ENCODE measurements at regions not wholly inside any gene's neighbourhood (a gene's known extent, or its start where the extent isn't known, plus 50 kb on each side); places are given as distances from the start of the nearest gene placed in this dataset.

- Histone ChIP-seq H3F3A (ENCODE audit: insufficient read depth) (no peaks in the 10 kb centered on the region), H3K4me3 (no peak overlapping the region), H3K79me2 (ENCODE audit: insufficient read depth) (no peaks in the 10 kb centered on the region), H3K9me2 (ENCODE audit: insufficient read depth) (no peaks in the 10 kb centered on the region), H3K4me2 (ENCODE audit: unreplicated experiment) (no peak overlapping the region), H3K36me3 (ENCODE audit: low read depth) (no peaks in the 10 kb centered on the region), H3K27me3 (replicated peaks; ENCODE audit: insufficient read depth) (no peaks in the 10 kb centered on the region), H4K20me1 (ENCODE audit: insufficient read depth) (no peaks in the 10 kb centered on the region), H3K27ac (no peak overlapping the region), H3K9ac (no peak overlapping the region), H2AFZ (no peak overlapping the region), H3K4me1 (ENCODE audit: insufficient read depth) (no peaks in the 10 kb centered on the region), H3K9me3 (ENCODE audit: low read depth) (peaks cover 8% of the 10 kb centered on the region)
- no peak for TF ChIP-seq EZH2phosphoT487 (IDR thresholded peaks at IDR 0.05; ENCODE audit: insufficient read depth, low read depth)
- no peak for TF ChIP-seq EZH2 (IDR thresholded peaks at IDR 0.05; ENCODE audit: insufficient read depth, poor library complexity, severe bottlenecking)
- in situ Hi-C loops (cut with MboI): no loop called here
- no peak for DNase-seq
- 1 to 2% methylated on average over 3 of the region's 3 CpGs for WGBS, 2 experiments (ENCODE audit: low coverage in 1 of 2, low lambda C conversion rate in 2 of 2, missing lambda C conversion rate in 2 of 2)
Measured at GRCh38 chr21:24183077-24183476, 1424.2 kb downstream of the MRPL39 start.

- Histone ChIP-seq H3K9ac (no peak overlapping the region), H3K27ac (no peak overlapping the region), H3F3A (ENCODE audit: insufficient read depth) (no peaks in the 10 kb centered on the region), H3K36me3 (ENCODE audit: low read depth) (no peaks in the 10 kb centered on the region), H3K9me3 (ENCODE audit: low read depth) (peaks cover 3% of the 10 kb centered on the region), H4K20me1 (ENCODE audit: insufficient read depth) (no peaks in the 10 kb centered on the region), H2AFZ (no peak overlapping the region), H3K79me2 (ENCODE audit: insufficient read depth) (no peaks in the 10 kb centered on the region), H3K27me3 (replicated peaks; ENCODE audit: insufficient read depth) (no peaks in the 10 kb centered on the region), H3K4me3 (no peak overlapping the region), H3K9me2 (ENCODE audit: insufficient read depth) (no peaks in the 10 kb centered on the region), H3K4me2 (ENCODE audit: unreplicated experiment) (no peak overlapping the region), H3K4me1 (ENCODE audit: insufficient read depth) (no peaks in the 10 kb centered on the region)
- WGBS, 2 experiments (ENCODE audit: low coverage in 1 of 2, low lambda C conversion rate in 2 of 2, missing lambda C conversion rate in 2 of 2): 5 to 11% methylated on average over 1 of the region's 1 CpG
- TF ChIP-seq EZH2 (IDR thresholded peaks at IDR 0.05; ENCODE audit: insufficient read depth, poor library complexity, severe bottlenecking): no peak
- no peak for TF ChIP-seq EZH2phosphoT487 (IDR thresholded peaks at IDR 0.05; ENCODE audit: insufficient read depth, low read depth)
- DNase-seq: no peak
- in situ Hi-C loops (cut with MboI): no loop called here
Measured at GRCh38 chr21:24179110-24179509, 1428.2 kb downstream of the MRPL39 start.

- no peaks in the 10 kb centered on the region for H3K9me2 ChIP-seq (ENCODE audit: insufficient read depth)
- no peak for DNase-seq
- no peaks in the 10 kb centered on the region for H3K79me2 ChIP-seq (ENCODE audit: insufficient read depth)
- no peaks in the 10 kb centered on the region for H3K4me1 ChIP-seq (ENCODE audit: insufficient read depth)
- no peaks in the 10 kb centered on the region for H3K27me3 ChIP-seq (replicated peaks; ENCODE audit: insufficient read depth)
- no peak overlapping the region for H3K27ac ChIP-seq
- no peaks in the 10 kb centered on the region for H3K9me3 ChIP-seq (ENCODE audit: low read depth)
- H3K36me3 ChIP-seq (ENCODE audit: low read depth): no peaks in the 10 kb centered on the region
- H3K9ac ChIP-seq: no peak overlapping the region
- no peak overlapping the region for H3K4me2 ChIP-seq (ENCODE audit: unreplicated experiment)
- H3F3A ChIP-seq (ENCODE audit: insufficient read depth): no peaks in the 10 kb centered on the region
- TF ChIP-seq EZH2 (IDR thresholded peaks at IDR 0.05; ENCODE audit: insufficient read depth, poor library complexity, severe bottlenecking) (no peak), EZH2phosphoT487 (IDR thresholded peaks at IDR 0.05; ENCODE audit: insufficient read depth, low read depth) (no peak)
- H4K20me1 ChIP-seq (ENCODE audit: insufficient read depth): no peaks in the 10 kb centered on the region
- in situ Hi-C loops (cut with MboI): no loop called here
- WGBS, 2 experiments (ENCODE audit: low coverage in 1 of 2, low lambda C conversion rate in 2 of 2, missing lambda C conversion rate in 2 of 2): 11 to 22% methylated on average over 1 of the region's 1 CpG
- no peak overlapping the region for H2AFZ ChIP-seq
- no peak overlapping the region for H3K4me3 ChIP-seq
Measured at GRCh38 chr21:24175106-24175505, 1432.2 kb downstream of the MRPL39 start.

GRCh38 chr21:24171736-24172135 is 1435.5 kb downstream of the MRPL39 start:
- H3K4me3 ChIP-seq: no peak overlapping the region
- H3F3A ChIP-seq (ENCODE audit: insufficient read depth): no peaks in the 10 kb centered on the region
- no peak overlapping the region for H3K4me2 ChIP-seq (ENCODE audit: unreplicated experiment)
- no peaks in the 10 kb centered on the region for H4K20me1 ChIP-seq (ENCODE audit: insufficient read depth)
- in situ Hi-C loops (cut with MboI): no loop called here
- no peak for DNase-seq
- 12 to 15% methylated on average over 4 of the region's 4 CpGs for WGBS, 2 experiments (ENCODE audit: low coverage in 1 of 2, low lambda C conversion rate in 2 of 2, missing lambda C conversion rate in 2 of 2)
- no peaks in the 10 kb centered on the region for H3K79me2 ChIP-seq (ENCODE audit: insufficient read depth)
- H2AFZ ChIP-seq: no peak overlapping the region
- no peaks in the 10 kb centered on the region for H3K9me2 ChIP-seq (ENCODE audit: insufficient read depth)
- no peaks in the 10 kb centered on the region for H3K9me3 ChIP-seq (ENCODE audit: low read depth)
- no peak overlapping the region for H3K27ac ChIP-seq
- H3K9ac ChIP-seq: no peak overlapping the region
- no peaks in the 10 kb centered on the region for H3K4me1 ChIP-seq (ENCODE audit: insufficient read depth)
- no peaks in the 10 kb centered on the region for H3K36me3 ChIP-seq (ENCODE audit: low read depth)
- no peaks in the 10 kb centered on the region for H3K27me3 ChIP-seq (replicated peaks; ENCODE audit: insufficient read depth)
- TF ChIP-seq EZH2phosphoT487 (IDR thresholded peaks at IDR 0.05; ENCODE audit: insufficient read depth, low read depth) (no peak), EZH2 (IDR thresholded peaks at IDR 0.05; ENCODE audit: insufficient read depth, poor library complexity, severe bottlenecking) (no peak)

- Histone ChIP-seq H3F3A (ENCODE audit: insufficient read depth) (no peaks in the 10 kb centered on the region), H3K4me1 (ENCODE audit: insufficient read depth) (no peaks in the 10 kb centered on the region), H3K4me2 (ENCODE audit: unreplicated experiment) (no peak overlapping the region), H4K20me1 (ENCODE audit: insufficient read depth) (no peaks in the 10 kb centered on the region), H3K9me3 (ENCODE audit: low read depth) (peaks cover 6% of the 10 kb centered on the region), H2AFZ (no peak overlapping the region), H3K9me2 (ENCODE audit: insufficient read depth) (no peaks in the 10 kb centered on the region), H3K79me2 (ENCODE audit: insufficient read depth) (no peaks in the 10 kb centered on the region), H3K27me3 (replicated peaks; ENCODE audit: insufficient read depth) (no peaks in the 10 kb centered on the region), H3K27ac (no peak overlapping the region), H3K4me3 (no peak overlapping the region), H3K9ac (no peak overlapping the region), H3K36me3 (ENCODE audit: low read depth) (no peaks in the 10 kb centered on the region)
- DNase-seq: no peak
- in situ Hi-C loops (cut with MboI): no loop called here
- TF ChIP-seq EZH2phosphoT487 (IDR thresholded peaks at IDR 0.05; ENCODE audit: insufficient read depth, low read depth) (no peak), EZH2 (IDR thresholded peaks at IDR 0.05; ENCODE audit: insufficient read depth, poor library complexity, severe bottlenecking) (no peak)
- 55 to 57% methylated on average over 8 of the region's 8 CpGs for WGBS, 2 experiments (ENCODE audit: low coverage in 1 of 2, low lambda C conversion rate in 2 of 2, missing lambda C conversion rate in 2 of 2)
Measured at GRCh38 chr21:24163539-24163938, 1443.7 kb downstream of the MRPL39 start.

All from GM23248 (cell line).